ENCODE measurements at regions not wholly inside any gene's neighbourhood (a gene's known extent, or its start where the extent isn't known, plus 50 kb on each side); places are given as distances from the start of the nearest gene placed in this dataset.

GRCh38 chr10:109618748-109619147, 304.6 kb downstream of the XPNPEP1 start:
- no peak for TF ChIP-seq CTCF (IDR thresholded peaks at IDR 0.05; ENCODE audit: poor library complexity)
- no peak for TF ChIP-seq EZH2 (IDR thresholded peaks at IDR 0.05; ENCODE audit: borderline replicate concordance)
- no peak for TF ChIP-seq EZH2phosphoT487 (IDR thresholded peaks at IDR 0.05; ENCODE audit: low read depth, severe bottlenecking, unreplicated experiment)
